ENCODE measurements at regions not wholly inside any gene's neighbourhood (a gene's known extent, or its start where the extent isn't known, plus 50 kb on each side); places are given as distances from the start of the nearest gene placed in this dataset.

DNA sequence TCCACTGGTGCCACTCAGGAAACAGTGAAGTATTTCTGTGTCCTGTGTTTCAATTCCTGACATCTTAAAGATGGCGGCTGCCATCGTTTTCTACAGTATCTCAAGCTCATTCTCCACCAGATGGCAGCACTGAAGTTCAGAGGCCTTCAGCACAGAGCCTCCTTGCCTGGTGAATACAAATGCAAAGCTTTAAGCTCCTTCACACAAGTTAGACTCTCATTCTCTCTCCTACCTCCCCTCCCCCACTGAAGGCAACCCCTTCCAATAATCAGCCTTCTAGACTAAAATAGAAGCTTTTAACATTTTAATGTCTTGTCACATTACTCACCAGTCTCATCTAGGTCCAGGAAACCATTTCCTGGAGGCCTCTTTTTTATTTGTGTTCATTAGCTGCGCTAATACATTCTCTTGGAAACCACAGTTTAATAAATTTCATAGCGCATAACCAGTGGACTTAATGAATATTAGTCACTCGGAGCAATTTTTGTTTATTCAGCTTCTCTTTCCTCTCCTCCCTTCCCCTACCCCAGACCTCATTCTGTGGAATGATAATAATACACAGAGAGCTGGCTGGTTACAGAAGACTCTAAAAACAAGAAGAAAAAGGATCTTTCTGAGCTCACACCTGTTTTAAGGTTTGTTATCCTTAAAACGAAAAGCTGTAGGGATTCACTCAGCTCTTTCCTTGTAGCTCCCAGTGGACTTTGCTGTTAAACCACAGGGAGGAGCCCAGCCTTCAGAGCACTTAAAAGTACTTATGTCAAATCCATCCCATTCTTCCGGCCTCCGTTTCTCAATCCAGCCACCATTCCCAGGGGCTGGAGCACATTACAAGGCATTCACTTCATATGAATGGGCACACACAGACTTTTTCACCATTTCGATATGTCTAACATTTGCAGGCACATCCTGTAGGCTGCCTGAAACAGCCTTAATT lies 384.9 kb downstream of the HLX start:
- Histone ChIP-seq H3K27ac (ENCODE audit: extremely low read length, insufficient read depth, low read length) (no peak overlapping the region), H3K4me2 (ENCODE audit: low read depth, low read length) (no peak overlapping the region), H3K4me1 (ENCODE audit: insufficient read depth, low read length) (no peaks in the 10 kb centered on the region), H2AFZ (ENCODE audit: low read length) (peak overlapping the region; percentile 10), H3K36me3 (replicated peaks in 1 of 2; ENCODE audit: control insufficient read depth in 1 of 2, insufficient read depth in 2 of 2, low read length in 2 of 2) (no peaks in the 10 kb centered on the region), H4K20me1 (ENCODE audit: insufficient read depth, low read length) (no peaks in the 10 kb centered on the region), H3K27me3 (ENCODE audit: control insufficient read depth in 1 of 2, insufficient read depth in 2 of 2, low read length in 2 of 2) (no peaks in the 10 kb centered on the region), H3K9ac (ENCODE audit: insufficient read depth, low read depth, low read length) (no peak overlapping the region), H3K9me3 (ENCODE audit: low read length) (no peaks in the 10 kb centered on the region), H3K4me3 (replicated peaks in 1 of 3; ENCODE audit: insufficient read depth in 1 of 3, low read depth in 2 of 3, low read length in 3 of 3) (no peak overlapping the region), H3K79me2 (ENCODE audit: insufficient read depth, low read length) (no peaks in the 10 kb centered on the region)
- FAIRE-seq: no peak
- CTCF ChIA-PET (ENCODE audit: low intra/inter-chr PET ratio, low total read pairs): interaction anchor here (0.6 kb wide), 1 partner anchor 171 kb away, joined by 3 read pairs; no protein-coding TSS in a partner anchor
- peak; percentile 52 for DNase-seq (ENCODE audit: low spot score)
- POLR2A ChIA-PET: no interaction called here
- intact Hi-C loops (cut with micrococcal nuclease; ENCODE audit: unreplicated experiment) (loop anchor here (1.0 to 5.0 kb wide), 2 partner anchors 171 to 1193 kb away; no protein-coding TSS in a partner anchor), in situ Hi-C loops (cut with HindIII; ENCODE audit: extremely low pct_ligation_motif_present, low pct_unique_long_range_greater_than_20kb) (no loop called here)
- peak; percentile 80 for ATAC-seq
- TF ChIP-seq YY1 (IDR thresholded peaks at IDR 0.05; ENCODE audit: insufficient read depth, insufficient replicate concordance, low read depth, low read length) (peak; percentile 77), STAG1 (CRISPR knock-in tag; IDR thresholded peaks at IDR 0.05) (peak; percentile 37; the same call in 1 of the 2 replicates), SMC3 (IDR thresholded peaks at IDR 0.05; ENCODE audit: low read length) (peak; percentile 42; the same call in 1 of the 2 replicates), ATF7-NPFF (CRISPR knock-in tag; IDR thresholded peaks at IDR 0.05; ENCODE audit: low read depth) (no peak)
- TF ChIP-seq, protein P1, sequence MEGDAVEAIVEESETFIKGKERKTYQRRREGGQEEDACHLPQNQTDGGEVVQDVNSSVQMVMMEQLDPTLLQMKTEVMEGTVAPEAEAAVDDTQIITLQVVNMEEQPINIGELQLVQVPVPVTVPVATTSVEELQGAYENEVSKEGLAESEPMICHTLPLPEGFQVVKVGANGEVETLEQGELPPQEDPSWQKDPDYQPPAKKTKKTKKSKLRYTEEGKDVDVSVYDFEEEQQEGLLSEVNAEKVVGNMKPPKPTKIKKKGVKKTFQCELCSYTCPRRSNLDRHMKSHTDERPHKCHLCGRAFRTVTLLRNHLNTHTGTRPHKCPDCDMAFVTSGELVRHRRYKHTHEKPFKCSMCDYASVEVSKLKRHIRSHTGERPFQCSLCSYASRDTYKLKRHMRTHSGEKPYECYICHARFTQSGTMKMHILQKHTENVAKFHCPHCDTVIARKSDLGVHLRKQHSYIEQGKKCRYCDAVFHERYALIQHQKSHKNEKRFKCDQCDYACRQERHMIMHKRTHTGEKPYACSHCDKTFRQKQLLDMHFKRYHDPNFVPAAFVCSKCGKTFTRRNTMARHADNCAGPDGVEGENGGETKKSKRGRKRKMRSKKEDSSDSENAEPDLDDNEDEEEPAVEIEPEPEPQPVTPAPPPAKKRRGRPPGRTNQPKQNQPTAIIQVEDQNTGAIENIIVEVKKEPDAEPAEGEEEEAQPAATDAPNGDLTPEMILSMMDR (CRISPR knock-in tag; IDR thresholded peaks at IDR 0.05): peak; percentile 65
- TF ChIP-seq, protein P2, sequence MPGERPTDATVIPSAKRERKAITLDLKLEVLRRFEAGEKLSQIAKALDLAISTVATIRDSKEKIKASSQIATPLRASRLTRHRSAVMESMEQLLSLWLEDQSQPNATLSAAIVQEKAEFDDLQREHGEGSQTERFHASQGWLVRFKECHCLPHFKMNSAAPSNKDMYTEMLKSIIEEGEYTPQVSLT (CRISPR knock-in tag; IDR thresholded peaks at IDR 0.05; ENCODE audit: borderline replicate concordance, low read depth): no peak
- 39% methylated on average over 9 of the region's 9 CpGs for WGBS (ENCODE audit: low lambda C conversion rate)
- BruUV-seq (replicated peaks): no TSS peak

All from HepG2 (cell line).